ENCODE measurements at regions not wholly inside any gene's neighbourhood (a gene's known extent, or its start where the extent isn't known, plus 50 kb on each side); places are given as distances from the start of the nearest gene placed in this dataset.
"Not testable (repeated sequence)": the region's sequence is repeated elsewhere in the genome, so short reads cannot be mapped to it uniquely, and the experiment has no call there.

DNA sequence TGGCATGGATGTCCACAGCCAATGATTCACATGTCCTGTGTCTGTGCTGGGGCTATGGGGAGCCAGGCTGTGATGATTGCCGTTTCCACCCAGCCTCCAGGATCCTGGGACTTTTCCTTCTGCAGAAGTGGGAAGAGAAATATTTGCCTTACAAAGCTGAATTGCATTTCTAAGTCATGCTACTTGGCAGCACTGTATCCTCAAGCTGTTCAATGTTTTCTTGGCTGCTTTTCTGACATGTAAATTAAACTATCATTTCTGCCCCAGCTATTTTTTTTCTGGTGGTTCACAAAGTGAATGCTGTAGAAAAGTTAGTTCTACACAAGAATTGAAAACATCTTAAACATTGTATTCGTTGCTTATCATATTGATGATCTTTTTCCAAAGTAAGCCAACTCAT is 51.9 kb upstream of the TCERG1L start:
- no peak for DNase-seq

DNA sequence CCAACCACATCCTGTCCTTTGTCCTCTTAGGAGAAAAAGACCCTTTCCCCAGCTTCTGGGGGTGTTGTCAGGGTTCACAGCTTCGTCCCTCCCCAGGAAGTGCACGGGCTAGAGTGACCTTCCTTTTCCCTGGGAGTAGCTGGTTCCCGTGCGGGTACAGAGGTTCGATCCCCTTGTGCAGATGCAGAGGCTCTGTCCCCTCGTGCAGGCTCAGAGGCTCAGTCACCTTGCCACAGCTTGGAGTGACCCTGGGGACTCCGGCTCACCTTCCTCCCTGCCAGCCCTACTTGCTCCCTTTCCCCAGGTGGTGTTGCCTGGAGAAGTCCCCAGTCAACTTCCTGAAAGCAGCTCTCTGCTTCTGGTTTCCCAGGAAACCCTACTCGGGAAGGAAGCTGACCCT is 60.0 kb upstream of the TCERG1L start:
- no peak for DNase-seq

- no peak for DNase-seq
Observed at GRCh38 chr10:131381576-131381975, 70.1 kb upstream of the TCERG1L start.

DNA sequence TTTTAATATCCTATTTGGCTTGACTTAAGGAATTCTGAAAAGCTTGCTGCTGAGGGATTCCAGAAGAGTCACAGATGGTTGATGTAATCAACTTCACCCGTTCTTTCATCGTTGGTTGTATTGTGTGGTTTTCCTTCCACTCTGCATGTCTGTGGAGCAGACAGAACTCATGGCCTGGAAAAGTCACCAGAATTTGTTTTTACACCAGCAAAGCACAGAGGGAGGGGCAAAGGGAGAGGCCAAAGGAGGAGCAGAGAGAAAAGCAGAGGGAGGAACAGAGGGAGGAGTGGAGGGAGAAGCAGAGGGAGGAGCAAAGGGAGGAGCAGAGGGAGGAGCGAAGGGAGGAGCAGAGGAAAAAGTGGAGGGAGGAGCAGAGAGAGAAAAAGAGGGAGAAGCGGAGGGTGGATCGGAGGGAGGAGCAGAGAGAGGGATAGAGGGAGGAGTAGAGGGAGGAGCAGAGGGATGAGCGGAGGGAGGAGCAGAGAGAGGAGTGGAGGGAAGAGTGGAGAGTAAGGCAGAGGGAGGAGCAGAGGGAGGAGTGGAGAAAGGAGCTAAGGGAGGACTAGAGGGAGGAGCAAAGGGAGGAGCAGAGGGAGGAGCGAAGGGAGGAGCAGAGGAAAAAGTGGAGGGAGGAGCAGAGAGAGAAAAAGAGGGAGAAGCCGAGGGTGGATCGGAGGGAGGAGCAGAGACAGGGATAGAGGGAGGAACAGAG is 73.8 kb upstream of the TCERG1L start:
- DNase-seq, result not testable (repeated sequence)

DNA sequence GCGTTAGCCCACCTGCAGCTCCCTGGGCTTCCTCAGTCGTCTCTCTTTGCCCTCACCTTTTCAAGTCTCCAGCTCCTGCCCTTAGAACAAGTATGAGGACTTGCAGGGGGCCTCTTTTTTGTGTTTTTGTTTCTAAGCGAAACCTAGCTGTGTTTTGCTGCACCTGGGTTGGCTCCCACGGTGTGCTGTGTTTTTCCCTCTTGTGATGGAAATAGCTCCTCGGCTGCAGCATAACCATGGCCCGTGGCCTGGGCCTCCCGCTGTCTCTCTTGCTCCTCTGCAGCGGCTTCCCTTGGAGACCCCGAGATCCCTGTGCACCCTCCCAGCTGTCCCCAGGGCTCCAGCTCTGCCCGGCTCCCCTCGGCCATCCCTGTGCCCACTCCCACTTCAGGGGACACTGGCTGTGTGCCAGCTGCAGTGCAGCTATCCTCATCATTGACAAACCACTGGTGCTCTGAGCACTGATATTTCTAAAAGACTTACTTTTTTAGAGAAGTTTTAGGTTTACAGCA is 75.6 kb upstream of the TCERG1L start:
- DNase-seq, result no peak

- no peak for DNase-seq
Observed at GRCh38 chr10:131391936-131392335, 80.4 kb upstream of the TCERG1L start.

GRCh38 chr10:131396121-131397050 is 84.9 kb upstream of the TCERG1L start:
- no peak for DNase-seq

- no peak for DNase-seq
Observed at GRCh38 chr10:131398166-131398565, 86.6 kb upstream of the TCERG1L start.

DNA sequence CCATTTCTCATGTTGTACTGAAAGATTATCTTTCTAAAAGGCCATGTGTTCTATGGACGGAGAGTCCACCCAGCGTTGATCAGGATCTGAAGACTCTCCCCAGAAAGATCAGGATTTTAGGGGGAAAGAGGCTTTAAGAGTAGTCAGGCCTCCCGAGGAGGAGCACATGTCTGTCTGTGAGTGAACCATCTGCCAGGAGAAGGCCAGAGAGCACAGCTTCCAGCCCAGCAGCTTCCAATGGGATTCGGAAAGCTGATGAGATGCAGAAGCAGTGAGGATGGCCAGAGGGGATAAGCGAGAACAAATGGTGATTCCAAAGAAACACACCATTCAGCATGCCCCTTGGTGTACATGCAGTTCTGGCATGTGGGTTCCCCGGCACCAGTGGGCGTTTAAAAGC is 88.5 kb upstream of the TCERG1L start:
- no peak for DNase-seq

- DNase-seq, result no peak
Observed at GRCh38 chr10:131400513-131400912, 89.0 kb upstream of the TCERG1L start.

GRCh38 chr10:131402771-131403650 is 91.5 kb upstream of the TCERG1L start:
- no peak for DNase-seq

- no peak for DNase-seq
Observed at GRCh38 chr10:131403936-131404335, 92.4 kb upstream of the TCERG1L start.

- DNase-seq, result no peak
Observed at GRCh38 chr10:131404886-131405285, 93.4 kb upstream of the TCERG1L start.

GRCh38 chr10:131406676-131407392 is 95.3 kb upstream of the TCERG1L start:
- no peak for DNase-seq

GRCh38 chr10:131418681-131419080 is 107.2 kb upstream of the TCERG1L start:
- no peak for DNase-seq

GRCh38 chr10:131419797-131420196 is 108.3 kb upstream of the TCERG1L start:
- DNase-seq, result no peak

DNA sequence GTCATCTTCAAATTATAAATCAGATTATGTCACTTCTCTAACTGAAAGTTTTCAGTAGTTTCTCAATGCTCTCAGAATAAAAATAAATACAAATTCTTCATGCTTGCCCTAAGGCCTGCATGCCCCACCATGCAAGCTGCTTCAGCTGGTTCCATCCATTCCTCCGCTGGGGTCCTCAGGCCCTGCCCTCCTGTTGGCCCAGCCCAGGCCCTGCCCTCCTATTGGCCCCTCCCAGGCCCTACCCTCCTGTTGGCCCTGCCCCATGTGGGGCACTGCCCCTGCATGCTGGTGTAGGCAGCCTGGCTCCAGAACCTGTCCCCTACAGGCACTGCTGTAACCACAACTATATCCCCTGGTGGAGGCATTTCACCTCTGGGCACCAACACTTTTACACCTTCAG is 109.3 kb upstream of the TCERG1L start:
- DNase-seq, result no peak

- no peak for DNase-seq
Observed at GRCh38 chr10:131421381-131421780, 109.9 kb upstream of the TCERG1L start.

GRCh38 chr10:131422731-131423130 is 111.2 kb upstream of the TCERG1L start:
- DNase-seq, result no peak

DNA sequence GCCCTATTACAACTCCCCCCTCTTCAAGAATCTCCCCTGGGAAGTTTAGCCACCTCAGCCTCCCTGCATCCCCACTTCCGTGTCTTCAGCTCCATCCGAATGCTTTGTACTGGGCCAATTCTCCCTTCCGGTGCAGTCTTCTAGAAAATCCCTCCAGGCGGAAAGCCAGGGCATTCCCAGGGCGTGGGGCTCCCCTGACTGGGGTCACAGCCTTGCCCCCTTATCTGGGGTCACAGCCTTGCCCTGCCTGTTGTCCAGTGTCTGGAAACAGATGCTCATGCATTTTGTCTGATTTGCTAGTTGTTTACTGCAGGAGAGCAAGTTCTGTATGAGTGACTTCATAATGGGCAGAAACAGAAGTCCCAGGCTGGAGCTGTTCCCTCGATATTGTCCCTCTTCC is 112.5 kb upstream of the TCERG1L start:
- no peak for DNase-seq

- no peak for DNase-seq
Observed at GRCh38 chr10:131424836-131425491, 113.4 kb upstream of the TCERG1L start.
